ENCODE measurements at regions not wholly inside any gene's neighbourhood (a gene's known extent, or its start where the extent isn't known, plus 50 kb on each side); places are given as distances from the start of the nearest gene placed in this dataset.

- DNase-seq (ENCODE audit: low read depth in 2 of 2), result no peak
These were observed 88.2 kb upstream of the ANKRD55 start for GRCh38 chr5:56321236-56321881.

- no peak for DNase-seq (ENCODE audit: low read depth in 2 of 2)
These were observed 87.6 kb upstream of the ANKRD55 start for GRCh38 chr5:56320686-56321085.

GRCh38 chr5:56319526-56320181, 86.5 kb upstream of the ANKRD55 start:
- DNase-seq (ENCODE audit: low read depth in 2 of 2), result no peak

GRCh38 chr5:56317923-56318561, 84.9 kb upstream of the ANKRD55 start:
- DNase-seq (ENCODE audit: low read depth in 2 of 2), result no peak

GRCh38 chr5:56316299-56316994, 83.3 kb upstream of the ANKRD55 start:
- no peak for DNase-seq (ENCODE audit: low read depth in 2 of 2)

GRCh38 chr5:56314529-56314928, 81.4 kb upstream of the ANKRD55 start:
- no peak for DNase-seq (ENCODE audit: low read depth in 2 of 2)

- no peak for DNase-seq (ENCODE audit: low read depth in 2 of 2)
These were observed 80.5 kb upstream of the ANKRD55 start for GRCh38 chr5:56313596-56313995.

- DNase-seq (ENCODE audit: low read depth in 2 of 2), result no peak
These were observed 79.9 kb upstream of the ANKRD55 start for GRCh38 chr5:56313004-56313531.

- DNase-seq (ENCODE audit: low read depth in 2 of 2), result no peak
These were observed 78.3 kb upstream of the ANKRD55 start for GRCh38 chr5:56311306-56311905.

- no peak for DNase-seq (ENCODE audit: low read depth in 2 of 2)
These were observed 77.6 kb upstream of the ANKRD55 start for GRCh38 chr5:56310711-56311204.

GRCh38 chr5:56309262-56309826, 76.2 kb upstream of the ANKRD55 start:
- DNase-seq (ENCODE audit: low read depth in 2 of 2), result no peak

GRCh38 chr5:56307714-56308333, 74.7 kb upstream of the ANKRD55 start:
- no peak for DNase-seq (ENCODE audit: low read depth in 2 of 2)

GRCh38 chr5:56306433-56307150, 73.5 kb upstream of the ANKRD55 start:
- no peak for DNase-seq (ENCODE audit: low read depth in 2 of 2)

GRCh38 chr5:56305001-56305950, 72.1 kb upstream of the ANKRD55 start:
- no peak for DNase-seq (ENCODE audit: low read depth in 2 of 2)

GRCh38 chr5:56303511-56303910, 70.4 kb upstream of the ANKRD55 start:
- no peak for DNase-seq (ENCODE audit: low read depth in 2 of 2)

GRCh38 chr5:56302027-56302426, 68.9 kb upstream of the ANKRD55 start:
- DNase-seq (ENCODE audit: low read depth in 2 of 2), result no peak

GRCh38 chr5:56301069-56301468, 67.9 kb upstream of the ANKRD55 start:
- DNase-seq (ENCODE audit: low read depth in 2 of 2), result no peak

GRCh38 chr5:56299212-56299611, 66.1 kb upstream of the ANKRD55 start:
- DNase-seq (ENCODE audit: low read depth in 2 of 2), result no peak
